SKM-1 (cell line): ENCODE measurements at regions not wholly inside any gene's neighbourhood (a gene's known extent, or its start where the extent isn't known, plus 50 kb on each side); places are given as distances from the start of the nearest gene placed in this dataset.
"Not testable (repeated sequence)": the region's sequence is repeated elsewhere in the genome, so short reads cannot be mapped to it uniquely, and the experiment has no call there.

Experiments
- DNase-seq: peaks from one replicate; lab custom pipeline; 2025; ENCODE audit not compliant: unreplicated experiment; lab: John Stamatoyannopoulos, UW

- DNase-seq = no peak
Observed at GRCh38 chr5:63217422-63217821, 638.8 kb downstream of the LRRC70 start.

GRCh38 chr5:63213256-63213655 lies 634.6 kb downstream of the LRRC70 start:
- no peak for DNase-seq

- DNase-seq = no peak
Observed at GRCh38 chr5:63211448-63212132, 633.0 kb downstream of the LRRC70 start.

- no peak for DNase-seq
Observed at GRCh38 chr5:63205976-63206375, 627.4 kb downstream of the LRRC70 start.

- no peak for DNase-seq
Observed at GRCh38 chr5:63201738-63202137, 623.1 kb downstream of the LRRC70 start.

GRCh38 chr5:63194126-63194525 lies 615.5 kb downstream of the LRRC70 start:
- no peak for DNase-seq

- not testable (repeated sequence) for DNase-seq
Observed at GRCh38 chr5:63180190-63180589, 601.6 kb downstream of the LRRC70 start.

GRCh38 chr5:63175850-63176249 lies 597.2 kb downstream of the LRRC70 start:
- no peak for DNase-seq

GRCh38 chr5:63170486-63170885 lies 591.9 kb downstream of the LRRC70 start:
- DNase-seq = no peak

- DNase-seq = no peak
Observed at GRCh38 chr5:63164838-63165535, 586.4 kb downstream of the LRRC70 start.

GRCh38 chr5:63164339-63164738 lies 585.7 kb downstream of the LRRC70 start:
- DNase-seq = no peak

- DNase-seq = no peak
Observed at GRCh38 chr5:63155310-63155631, 576.7 kb downstream of the LRRC70 start.

- no peak for DNase-seq
Observed at GRCh38 chr5:63154476-63155309, 576.1 kb downstream of the LRRC70 start.

GRCh38 chr5:63152871-63153270 lies 574.3 kb downstream of the LRRC70 start:
- DNase-seq = no peak

GRCh38 chr5:63145167-63145566 lies 566.5 kb downstream of the LRRC70 start:
- DNase-seq = no peak

- no peak for DNase-seq
Observed at GRCh38 chr5:63141591-63141990, 563.0 kb downstream of the LRRC70 start.

GRCh38 chr5:63135291-63135690 lies 556.7 kb downstream of the LRRC70 start:
- DNase-seq = no peak

GRCh38 chr5:63131626-63132285 lies 553.1 kb downstream of the LRRC70 start:
- no peak for DNase-seq

- DNase-seq = no peak
Observed at GRCh38 chr5:63128761-63129160, 550.1 kb downstream of the LRRC70 start.

- DNase-seq = no peak
Observed at GRCh38 chr5:63128018-63128417, 549.4 kb downstream of the LRRC70 start.

GRCh38 chr5:63127054-63127453 lies 548.4 kb downstream of the LRRC70 start:
- no peak for DNase-seq
